ENCODE measurements at regions not wholly inside any gene's neighbourhood (a gene's known extent, or its start where the extent isn't known, plus 50 kb on each side); places are given as distances from the start of the nearest gene placed in this dataset.
A peak's percentile ranks its signal among the peaks of the same experiment; 100 is the strongest.
"Not testable (repeated sequence)": the region's sequence is repeated elsewhere in the genome, so short reads cannot be mapped to it uniquely, and the experiment has no call there.

DNA sequence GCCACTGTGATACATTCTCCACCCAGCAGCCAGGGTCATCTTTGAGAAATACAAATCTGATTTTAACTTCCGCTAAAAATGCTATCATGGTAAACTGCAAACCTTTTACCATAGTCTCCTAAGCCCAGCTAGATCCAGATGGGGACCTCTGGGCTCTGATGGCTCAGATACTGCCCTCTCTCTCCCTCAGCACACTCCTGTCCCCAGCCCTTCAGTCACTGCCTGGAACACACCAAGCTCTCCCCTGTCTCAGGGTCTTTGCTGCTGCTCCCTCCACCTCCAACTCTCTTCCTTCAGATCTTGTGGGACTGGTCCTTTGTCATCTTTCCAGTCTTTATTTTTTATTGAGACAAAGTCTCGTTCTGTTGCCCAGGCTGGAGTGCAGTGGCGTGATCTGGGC lies 65.1 kb downstream of the SPRY4 start:
- no peak for DNase-seq

DNA sequence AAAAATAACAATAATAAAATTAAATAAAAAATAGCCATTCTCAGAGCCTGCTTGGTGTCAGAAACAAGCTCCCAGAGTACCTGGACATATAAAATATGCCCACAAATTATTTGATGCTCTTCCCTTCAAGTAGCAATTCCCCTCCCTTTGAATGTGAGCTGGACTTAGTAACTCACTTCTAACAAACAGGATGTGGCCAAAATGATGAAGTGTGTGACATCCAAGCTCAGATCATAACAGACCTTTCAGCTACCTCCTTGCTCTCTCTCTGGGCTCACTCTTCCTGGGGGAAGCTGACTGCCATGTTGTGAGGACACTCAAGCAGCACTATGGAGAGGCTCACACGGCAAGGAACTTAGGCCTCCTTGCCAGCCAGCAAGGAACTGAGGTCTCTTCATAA lies 69.0 kb downstream of the SPRY4 start:
- DNase-seq, result no peak

DNA sequence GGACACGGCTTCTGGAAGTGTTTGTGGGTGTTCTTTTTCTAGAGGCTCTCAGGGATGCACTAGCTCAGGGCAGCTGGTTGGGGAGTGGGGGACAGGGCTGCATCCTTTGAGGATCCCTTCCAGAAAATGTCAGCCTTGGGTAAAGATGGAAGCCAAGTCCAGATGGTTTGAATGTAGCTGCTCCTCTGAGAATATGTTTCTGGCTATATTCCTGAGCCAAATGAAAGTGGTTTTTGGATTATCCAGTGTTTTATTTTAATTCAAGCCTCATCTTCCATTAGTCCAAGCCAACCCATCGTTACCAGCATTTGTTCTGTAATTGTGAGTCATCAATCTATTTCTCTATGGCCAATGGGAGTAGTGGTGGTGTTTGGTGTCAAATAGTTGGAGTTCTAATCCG lies 70.4 kb downstream of the SPRY4 start:
- peak; percentile 48 for DNase-seq

DNA sequence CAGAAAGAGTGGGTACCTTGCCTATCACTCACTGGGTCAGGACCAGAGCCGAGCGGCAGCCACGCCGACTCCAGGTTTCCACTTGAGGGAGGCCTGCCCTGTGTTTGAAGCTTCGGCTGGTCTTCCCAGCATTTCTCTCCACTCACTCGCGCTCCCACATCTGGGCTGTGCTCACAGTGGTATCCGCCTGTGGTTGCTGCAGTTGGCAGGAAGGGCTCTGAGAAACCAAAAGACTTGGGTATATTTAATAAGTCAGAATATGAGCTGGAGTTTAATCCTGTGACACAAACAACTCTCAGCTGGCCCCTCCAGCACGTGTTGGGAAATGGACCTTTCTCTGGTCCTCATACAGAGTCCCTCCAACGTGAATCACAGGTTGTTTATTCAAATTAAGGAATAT lies 70.9 kb downstream of the SPRY4 start:
- peak; percentile 63 for DNase-seq

DNA sequence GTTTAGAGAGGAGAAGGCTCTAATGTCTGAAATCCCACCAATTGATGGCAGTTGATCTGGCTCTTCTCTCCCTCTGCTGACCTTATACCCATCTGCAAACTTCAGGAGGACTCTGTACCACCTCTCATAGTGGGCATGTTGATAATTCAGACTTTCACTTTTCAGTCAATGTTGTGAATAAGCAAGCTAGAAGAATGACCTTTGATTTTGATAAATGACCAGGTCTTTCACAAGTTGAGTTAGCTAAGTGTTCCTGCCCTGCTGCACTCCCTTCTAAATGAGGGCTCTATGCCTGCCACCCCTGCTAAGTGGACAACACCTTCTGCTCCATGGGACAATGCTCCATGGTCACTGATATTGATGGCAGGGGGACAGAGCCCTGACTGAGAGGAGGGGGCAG lies 74.7 kb downstream of the SPRY4 start:
- no peak for DNase-seq

DNA sequence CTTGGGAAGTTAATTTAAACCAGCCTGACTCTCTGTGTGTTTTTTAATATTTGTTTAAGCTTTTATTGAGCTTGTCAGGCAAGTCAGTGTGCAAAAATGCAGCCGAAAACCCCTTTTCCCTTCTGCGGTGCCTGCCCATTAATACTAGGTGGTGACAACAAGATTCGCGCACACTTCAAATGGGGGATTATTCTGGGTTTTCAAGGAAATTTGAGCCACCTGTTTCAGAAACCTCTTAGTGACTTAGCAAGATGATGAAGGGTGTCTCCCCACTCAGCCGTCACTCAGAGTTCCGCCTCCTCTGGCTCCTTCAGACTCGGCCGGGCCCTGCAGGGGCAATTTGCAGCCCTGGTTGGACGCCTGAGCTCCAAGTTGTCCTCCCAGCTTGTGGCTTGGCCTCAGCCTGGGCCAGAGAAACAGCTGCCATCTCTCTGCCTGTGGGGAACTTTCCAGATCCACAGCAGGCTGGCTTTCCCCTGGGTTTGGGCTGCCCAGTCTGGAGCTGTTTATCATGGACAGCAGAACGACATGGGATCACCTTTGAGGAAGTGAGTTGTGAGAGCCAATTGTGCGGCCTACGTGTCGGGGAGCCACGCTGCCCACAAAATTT lies 75.9 kb downstream of the SPRY4 start:
- DNase-seq, result peak; percentile 82

DNA sequence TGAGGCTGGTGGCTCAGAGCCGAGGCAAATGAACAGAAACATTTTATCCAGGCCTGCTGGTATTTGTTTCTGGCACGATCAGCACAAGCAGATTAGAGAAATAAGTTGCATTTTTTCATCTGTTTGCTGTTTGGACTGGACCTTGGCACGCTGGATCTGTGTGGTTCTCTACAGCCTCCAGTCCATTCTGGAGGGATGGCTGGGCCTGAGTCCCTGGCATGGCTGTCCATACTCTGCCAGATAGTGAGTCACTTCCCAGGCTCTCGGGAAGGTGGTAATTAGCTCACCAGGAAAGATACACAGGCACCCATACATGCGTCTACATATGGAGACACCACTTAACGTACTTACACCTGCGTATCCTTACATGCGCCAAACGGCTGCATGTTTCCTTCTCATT lies 78.6 kb downstream of the SPRY4 start:
- DNase-seq, result peak; percentile 52

DNA sequence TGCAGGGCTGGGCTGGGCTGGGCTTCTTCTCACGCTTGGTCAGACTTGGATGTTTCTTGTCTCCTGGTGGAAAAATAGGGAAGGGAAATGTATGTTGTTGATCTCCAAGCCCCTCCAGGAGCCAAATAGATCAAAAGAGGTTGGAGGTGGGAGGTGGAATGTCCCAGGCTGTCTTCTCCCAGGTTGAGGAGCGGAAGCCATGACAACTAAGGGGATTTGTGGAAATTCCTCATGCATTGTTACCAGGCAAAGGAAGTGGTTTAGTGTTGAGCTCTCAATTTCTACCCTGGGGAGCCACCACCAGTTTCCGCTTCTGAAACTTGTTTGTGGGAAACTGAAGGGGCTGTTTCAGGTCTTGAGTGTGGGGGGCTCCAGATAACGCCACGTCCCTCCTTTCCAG lies 79.0 kb downstream of the SPRY4 start:
- no peak for DNase-seq

DNA sequence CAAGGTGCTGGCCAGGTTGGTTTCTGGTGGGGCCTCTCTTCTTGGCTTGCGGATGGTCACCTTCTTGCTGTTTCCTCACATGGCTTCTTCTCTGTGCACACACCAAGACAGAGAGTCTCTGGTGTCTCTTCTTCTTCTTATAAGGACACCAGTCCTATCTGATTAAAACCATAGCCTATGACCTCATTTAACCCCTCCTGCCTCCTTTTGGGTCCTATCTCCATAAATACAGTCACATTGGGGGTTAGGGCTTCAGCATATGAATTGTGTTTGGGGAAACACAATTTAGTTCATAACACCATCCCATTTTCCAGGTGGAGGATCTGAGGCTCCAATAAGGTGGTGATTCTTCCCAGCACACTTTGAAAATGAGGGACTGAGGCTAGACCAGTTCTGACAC lies 80.4 kb downstream of the SPRY4 start:
- DNase-seq, result no peak

DNA sequence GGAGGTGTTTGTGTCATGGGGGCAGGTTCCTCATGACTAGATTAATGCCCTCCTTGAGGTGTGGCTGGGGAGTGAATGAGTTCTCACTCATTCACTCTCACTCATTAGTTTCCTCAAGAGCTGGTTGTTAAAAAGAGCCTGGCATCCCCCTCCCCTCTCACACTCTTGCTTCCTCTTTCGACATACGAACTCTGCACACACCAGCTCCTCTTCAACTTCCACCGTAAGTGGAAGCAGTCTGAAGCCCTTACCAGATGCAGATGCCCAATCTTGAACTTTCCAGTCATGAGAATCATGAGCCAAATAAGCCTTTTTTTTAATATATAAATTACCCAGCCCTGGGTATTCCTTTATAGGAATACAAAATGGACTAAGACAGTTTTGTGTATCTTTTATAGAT lies 82.5 kb downstream of the SPRY4 start:
- no peak for DNase-seq

DNA sequence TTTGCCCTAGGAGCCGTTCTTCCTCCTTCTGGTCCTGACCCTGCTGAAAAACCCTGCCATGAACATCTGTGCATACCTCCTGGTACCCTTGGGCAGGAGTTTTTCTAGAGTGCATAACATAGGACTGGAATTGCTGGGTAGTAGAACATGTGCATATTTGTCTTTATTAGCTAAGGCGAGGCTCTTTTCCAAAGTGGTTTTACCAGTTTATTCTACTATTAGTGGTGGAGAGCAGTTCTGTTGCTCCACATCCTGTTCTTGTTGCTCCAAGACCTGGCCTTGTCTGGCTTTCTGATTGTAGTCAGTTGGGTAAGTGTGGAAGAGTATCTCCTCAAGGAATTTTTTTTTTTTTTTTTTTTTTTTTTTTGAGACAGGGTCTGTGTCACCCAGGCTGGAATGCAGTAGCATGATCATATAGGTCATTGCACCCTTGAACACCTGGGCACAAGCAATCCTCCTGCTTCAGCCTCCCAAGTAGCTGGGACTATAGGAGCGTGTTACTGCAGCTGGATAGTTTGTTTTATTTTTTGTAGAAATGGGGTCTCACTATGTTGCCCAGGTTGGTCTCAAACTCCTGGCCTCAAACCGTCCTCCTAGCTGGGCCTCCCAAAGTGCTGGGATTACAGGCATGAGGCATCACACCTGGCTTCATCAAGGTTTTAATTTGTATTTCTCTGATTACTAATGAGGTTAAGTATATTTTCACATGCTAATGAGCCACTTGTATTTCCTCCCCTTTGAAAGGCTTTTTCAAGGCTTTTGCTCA lies 85.2 kb downstream of the SPRY4 start:
- DNase-seq, result no peak

DNA sequence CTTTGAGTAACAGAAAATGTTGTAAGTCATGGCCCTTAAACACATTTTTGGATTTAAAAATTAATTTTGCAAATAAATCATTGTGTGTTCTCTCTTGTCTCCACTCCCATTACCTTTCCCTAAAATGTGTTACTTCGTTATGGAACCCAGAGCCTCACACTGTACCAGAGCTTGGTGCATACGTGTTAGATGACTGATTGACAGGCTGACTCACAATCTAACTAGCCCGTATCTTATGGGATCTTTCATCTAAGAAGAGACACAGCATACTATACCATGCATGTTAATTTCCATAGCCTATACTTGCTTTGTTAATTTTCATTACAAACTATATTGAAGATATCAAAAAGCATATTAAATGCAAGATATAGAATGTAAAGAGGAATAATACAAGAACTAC lies 87.1 kb downstream of the SPRY4 start:
- no peak for DNase-seq

DNA sequence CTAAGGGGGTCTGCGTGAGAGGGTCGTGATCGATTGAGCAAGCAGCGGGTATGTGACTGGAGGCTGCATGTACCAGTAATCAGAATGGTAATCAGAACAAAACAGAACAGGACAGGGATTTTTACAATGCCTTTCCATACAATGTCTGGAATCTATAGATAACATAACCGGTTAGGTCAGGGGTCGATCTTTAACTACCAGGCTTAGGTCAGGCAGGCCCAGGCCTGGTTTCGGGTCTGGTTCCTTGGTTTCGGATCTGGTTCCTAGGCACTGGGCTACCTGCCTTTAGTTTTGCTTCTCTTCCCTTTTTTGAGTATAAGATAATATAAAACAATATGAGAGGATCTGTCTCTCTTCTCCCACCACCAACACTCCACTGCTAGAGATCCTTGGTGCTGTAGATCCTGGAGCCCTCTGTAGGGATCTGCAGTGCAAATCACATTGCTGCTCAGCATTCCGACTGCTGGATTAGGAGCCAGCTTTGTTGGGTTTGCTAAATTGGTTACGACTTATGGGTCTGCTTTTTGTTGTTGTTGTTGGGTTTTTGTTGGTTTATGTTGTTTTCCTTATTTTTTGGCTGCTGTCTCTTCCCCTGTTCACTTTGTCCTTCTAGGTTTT lies 88.0 kb downstream of the SPRY4 start:
- DNase-seq, result not testable (repeated sequence)

DNA sequence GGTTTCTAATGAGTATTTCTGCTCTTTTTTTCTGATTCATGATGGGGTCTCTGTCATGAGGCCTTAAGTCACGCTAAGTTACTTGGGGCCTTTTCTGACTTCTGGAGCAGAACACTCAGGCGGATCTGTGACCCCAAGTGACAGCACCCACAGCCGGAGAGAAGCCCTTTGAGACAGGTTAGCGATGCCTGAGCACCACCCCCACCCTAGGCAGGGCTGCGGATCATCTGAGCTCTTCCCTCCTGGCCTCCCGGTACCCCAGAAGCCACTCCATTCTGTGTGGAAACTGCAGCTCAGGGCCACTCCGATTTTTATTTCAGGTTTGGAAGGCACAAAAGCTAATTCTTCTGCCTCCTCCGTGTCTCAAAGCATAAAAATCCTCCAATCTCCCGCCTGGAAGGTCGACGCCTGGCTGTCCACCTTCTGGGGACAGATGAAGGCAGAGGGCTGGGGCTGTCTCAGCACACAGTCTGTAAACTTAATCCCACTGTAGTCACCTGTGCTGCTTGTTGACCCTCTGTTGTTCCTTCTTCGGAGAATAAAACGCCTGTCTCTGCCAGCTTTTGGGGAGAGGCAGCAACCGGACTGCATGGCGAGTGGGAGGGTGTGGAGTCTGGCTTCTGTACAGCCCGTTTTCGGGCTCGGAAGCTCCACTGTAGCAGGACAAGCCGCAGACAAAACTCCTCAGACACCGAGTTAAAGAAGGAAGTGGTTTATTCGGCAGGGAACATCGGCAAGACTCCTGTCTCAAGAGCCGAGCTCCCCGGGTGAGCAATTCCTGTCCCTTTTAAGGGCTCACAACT lies 88.8 kb downstream of the SPRY4 start:
- DNase-seq, result no peak

DNA sequence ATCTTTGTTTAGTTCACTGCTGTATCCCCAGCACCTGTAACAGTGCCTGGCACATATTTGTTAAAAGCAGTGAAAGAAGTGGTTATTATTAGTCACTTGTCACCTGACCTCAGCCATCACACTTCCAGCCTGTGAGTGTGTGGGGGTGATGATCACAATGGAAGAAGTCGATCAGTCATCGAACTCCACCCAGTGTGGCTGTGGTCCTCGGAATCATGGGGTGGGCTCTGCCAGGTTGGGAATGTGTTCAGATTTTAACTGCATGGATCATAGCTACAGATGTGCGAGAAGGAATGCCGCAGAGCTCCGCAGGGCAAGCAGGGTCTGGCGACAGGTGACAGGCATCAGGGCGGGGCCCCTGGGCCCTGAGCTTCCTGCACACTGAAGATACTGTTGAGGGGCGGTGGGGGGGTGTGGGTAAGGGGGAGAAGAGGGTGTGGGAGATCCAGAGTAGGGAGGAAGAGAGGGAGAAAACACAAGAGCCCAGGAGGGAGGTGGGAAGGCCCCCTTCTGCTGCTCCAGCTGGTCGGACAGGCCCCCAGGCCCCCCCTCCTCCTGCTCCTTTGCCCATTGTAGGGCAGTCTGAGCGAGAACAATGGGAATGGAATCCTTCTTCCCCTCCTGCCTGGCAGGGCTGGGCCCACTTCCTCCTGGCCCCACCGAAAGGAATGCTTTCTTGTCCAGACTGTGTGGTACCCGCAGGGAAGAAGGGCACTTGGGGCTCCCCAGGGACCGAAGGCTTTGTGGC lies 89.6 kb downstream of the SPRY4 start:
- no peak for DNase-seq

DNA sequence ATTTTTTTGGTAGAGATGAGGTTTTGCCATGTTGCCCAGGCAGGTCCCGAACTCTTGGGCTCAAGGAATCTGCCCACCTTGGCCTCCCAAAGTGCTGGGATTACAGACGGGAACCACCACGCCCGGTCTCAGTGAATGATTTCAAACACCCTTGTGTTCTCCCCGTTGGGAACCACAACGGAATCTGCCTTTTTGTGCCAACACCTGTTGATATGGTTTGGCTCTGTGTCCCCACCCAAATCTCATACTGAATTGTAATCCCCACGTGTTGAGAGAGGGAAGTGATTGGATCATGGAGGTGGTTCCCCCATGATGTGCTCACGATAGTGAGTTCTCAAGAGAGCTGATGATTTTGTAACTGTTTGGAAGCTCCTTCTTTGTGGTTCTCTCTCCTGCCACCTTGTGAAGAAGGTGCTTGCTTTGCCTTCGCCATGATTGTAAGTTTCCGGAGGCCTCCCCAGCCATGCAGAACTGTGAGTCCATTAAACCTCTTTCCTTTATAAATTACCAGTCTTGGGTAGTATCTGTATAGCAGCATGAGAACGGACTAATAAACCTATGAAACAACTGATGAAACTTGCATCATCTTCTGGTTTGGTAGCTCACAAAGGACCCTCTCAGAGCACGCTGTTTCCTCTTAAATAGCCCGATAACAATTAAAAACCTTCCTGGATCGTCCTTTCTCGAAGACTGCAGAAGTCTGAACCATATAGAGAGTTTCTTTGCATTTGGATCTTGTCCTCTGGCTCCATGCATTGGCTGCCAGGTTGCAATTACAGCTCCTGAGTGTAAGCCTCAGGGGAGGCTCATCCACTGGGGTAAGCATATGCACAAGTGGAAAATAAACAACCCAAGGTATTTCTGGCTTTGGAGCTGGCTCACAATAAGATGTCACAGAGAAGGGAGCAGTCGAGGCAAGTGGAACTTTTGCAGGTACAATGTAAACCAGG lies 91.5 kb downstream of the SPRY4 start:
- DNase-seq, result no peak

DNA sequence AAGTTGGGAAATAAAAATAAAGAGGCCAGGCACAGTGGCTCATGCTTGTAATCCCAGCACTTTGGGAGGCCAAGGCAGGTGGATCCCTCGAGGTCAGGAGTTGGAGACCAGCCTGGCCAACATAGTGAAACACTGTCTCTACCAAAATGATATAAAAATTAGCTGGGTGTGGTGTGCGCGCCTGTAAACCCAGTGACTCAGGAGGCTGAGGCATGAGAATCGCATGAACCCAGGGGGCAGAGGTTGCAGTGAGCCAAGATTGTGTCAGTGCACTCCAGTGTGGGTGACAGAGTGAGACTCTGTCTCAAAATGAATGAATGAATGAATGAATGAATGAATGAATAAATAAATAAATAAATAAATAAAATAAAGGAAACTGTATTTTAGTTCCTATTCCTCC lies 93.9 kb downstream of the SPRY4 start:
- not testable (repeated sequence) for DNase-seq

DNA sequence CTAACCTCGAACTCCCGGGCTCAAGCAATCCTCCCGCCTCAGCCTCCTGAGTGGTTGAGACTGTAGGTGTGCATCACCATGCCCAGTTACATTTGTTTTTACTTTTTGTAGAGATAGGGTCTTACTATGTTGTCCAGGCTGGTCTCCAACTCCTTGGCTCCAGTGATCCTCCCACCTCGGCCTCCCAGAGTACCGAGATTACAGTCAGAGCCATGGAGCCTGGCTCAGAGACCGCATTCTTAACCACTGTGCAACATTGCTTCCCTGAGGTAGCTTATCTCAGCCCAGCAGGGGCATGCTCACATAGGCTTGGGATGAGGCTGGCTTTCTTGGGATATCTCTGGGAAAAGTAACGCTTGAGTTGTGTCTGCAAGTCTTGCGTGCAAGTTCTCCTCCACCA lies 99.7 kb downstream of the SPRY4 start:
- DNase-seq, result no peak

DNA sequence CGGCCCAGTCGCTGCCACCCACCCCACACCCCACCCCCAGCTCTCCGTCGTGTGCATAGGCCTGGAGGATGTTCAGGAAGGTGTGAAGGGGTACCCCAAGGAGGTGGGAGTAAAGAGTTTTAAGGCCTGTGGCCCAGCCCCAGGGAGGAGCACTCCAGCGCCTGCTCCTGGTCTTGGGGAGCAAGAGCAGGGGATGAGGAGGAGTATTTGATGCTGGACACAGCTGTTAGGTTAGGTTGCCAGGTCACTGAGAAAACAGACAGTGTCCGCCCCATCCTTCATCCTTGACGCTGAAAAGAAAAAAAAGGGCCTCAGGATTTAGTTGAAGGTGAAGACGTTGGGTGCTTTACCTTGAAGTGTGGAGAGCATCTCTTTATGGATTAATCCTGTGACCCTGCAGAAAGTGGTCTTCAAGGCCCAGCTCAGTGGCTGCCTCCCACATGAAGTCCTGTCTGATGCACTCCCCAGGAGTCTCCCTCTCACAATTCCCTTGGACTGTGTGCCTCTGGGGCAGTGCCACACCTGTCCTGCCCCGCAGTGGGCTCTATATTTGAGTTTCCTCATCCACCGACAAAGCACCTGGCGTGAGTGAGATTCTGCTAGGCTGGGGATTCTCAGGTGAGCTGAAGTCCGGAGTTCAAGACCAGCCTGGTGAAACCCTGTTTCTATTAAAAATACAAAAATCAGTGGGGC lies 101.8 kb downstream of the SPRY4 start:
- DNase-seq, result no peak

DNA sequence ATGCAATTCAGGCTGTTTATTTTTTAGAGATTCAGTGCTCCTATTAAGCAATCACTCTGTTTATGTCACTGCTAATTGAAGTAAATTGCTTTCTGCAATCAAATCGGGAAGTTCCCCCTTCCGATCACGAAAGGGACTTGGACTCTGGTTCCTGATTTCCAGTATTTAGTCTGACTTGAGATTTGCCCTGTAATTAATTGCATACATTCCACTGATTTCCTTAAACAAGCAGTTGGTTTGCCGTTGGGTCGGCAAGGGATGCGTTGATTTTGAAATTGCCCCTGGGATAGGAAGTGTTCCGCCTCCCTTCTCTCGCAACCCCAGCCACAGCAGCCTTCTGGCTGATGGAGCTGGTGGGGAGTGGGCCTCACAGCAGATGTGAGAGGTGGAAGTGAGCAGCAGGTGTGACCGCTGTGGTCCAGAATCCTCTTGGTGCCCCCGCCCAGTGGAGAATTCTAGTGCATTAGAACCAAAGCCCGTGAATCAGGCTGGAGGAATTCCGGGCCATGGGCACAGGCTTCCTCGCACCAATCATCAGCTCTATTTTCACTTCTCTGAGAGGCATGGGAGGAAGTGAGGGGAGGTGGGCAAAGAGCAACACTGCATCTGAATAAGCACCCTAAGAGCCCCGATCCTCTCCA lies 102.5 kb downstream of the SPRY4 start:
- no peak for DNase-seq

Data from right forelimb (tissue), 1 donor.